ENCODE measurements at regions not wholly inside any gene's neighbourhood (a gene's known extent, or its start where the extent isn't known, plus 50 kb on each side); places are given as distances from the start of the nearest gene placed in this dataset.

GRCh38 chr10:59002011-59002410, 174.4 kb upstream of the PHYHIPL start:
- TF ChIP-seq BHLHE40 (IDR thresholded peaks at IDR 0.05; ENCODE audit: borderline replicate concordance): no peak
- TF ChIP-seq FOXM1 (IDR thresholded peaks at IDR 0.05; ENCODE audit: borderline replicate concordance): no peak
- no peak for TF ChIP-seq ELF4 (IDR thresholded peaks at IDR 0.05)
